T-helper 1 cell treated with Interleukin-12 subunit alpha and Interleukin-12 subunit beta and Interleukin-4 antibody, amounts not matched to agents 30 μg/mL and 1 μg/mL, for 36 hours (primary cell): ENCODE measurements at regions not wholly inside any gene's neighbourhood (a gene's known extent, or its start where the extent isn't known, plus 50 kb on each side); places are given as distances from the start of the nearest gene placed in this dataset.

Experiments used
- H3K27ac Mint-ChIP-seq: one replicate; pipeline ENCODE4 v1.8.0; 2021; ENCODE audit warnings: mild to moderate bottlenecking, mixed read lengths
- H3K27me3 Mint-ChIP-seq: one replicate; pipeline ENCODE4 v1.8.0; 2021; ENCODE audit warnings: low read depth, mixed read lengths
- H3K36me3 Mint-ChIP-seq: one replicate; pipeline ENCODE4 v1.8.0; 2021; ENCODE audit warnings: low read depth, mixed read lengths
- H3K4me1 Mint-ChIP-seq: one replicate; pipeline ENCODE4 v1.8.0; 2021; ENCODE audit warnings: low read depth, mixed read lengths
- H3K4me3 Mint-ChIP-seq: one replicate; pipeline ENCODE4 v1.8.0; 2021; ENCODE audit warnings: mild to moderate bottlenecking, moderate library complexity, mixed read lengths
- H3K9me3 Mint-ChIP-seq: one replicate; pipeline ENCODE4 v1.8.0; 2021; ENCODE audit warnings: mixed read lengths

DNA sequence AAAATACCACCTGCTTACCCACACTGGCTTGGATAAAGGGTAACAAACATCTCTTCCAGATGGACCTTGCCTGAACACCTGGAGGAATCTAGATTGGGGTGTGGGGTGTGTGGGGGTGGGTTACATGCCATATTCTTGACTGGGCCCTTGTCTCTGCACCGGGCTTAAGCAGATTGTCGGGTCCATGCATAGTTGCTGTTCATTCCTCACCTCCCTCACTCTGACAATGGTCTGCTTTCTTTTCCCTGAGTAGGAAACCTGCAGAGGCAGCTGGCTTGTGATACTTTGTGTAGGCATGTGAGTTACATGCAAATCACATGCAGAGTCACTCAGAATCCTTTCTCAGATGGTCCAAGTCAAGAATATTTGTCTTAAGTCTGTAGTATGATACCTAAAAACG is 112.8 kb upstream of the GLS start:
- H3K27me3 Mint-ChIP-seq: no peaks in the 10 kb centered on the region
- H3K9me3 Mint-ChIP-seq: no peaks in the 10 kb centered on the region
- no peak overlapping the region for H3K27ac Mint-ChIP-seq
- no peaks in the 10 kb centered on the region for H3K36me3 Mint-ChIP-seq
- peaks cover 10% of the 10 kb centered on the region for H3K4me1 Mint-ChIP-seq
- H3K4me3 Mint-ChIP-seq: no peak overlapping the region

DNA sequence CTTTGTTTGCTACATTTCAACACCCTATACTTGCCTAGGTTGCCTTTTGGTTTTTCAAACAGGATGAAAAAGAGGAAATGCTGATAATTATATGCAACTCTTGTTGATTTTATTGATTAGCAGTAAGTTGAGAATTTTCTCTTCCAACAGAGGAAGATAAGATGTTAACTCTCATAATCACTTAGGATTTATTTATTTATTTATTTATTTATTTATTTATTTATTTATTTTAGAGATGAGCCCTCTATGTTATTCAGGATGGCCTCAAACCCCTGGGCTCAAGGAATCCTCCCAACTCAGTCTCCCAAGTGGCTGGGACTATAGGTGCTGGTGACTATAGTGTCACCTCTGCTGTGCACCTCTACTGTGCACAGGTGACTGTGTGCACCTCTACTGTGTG is 111.4 kb upstream of the GLS start:
- Mint-ChIP-seq H3K4me3 (no peak overlapping the region), H3K27ac (no peak overlapping the region), H3K27me3 (no peaks in the 10 kb centered on the region), H3K9me3 (peaks cover 4% of the 10 kb centered on the region), H3K36me3 (no peaks in the 10 kb centered on the region), H3K4me1 (peaks cover 5% of the 10 kb centered on the region)

DNA sequence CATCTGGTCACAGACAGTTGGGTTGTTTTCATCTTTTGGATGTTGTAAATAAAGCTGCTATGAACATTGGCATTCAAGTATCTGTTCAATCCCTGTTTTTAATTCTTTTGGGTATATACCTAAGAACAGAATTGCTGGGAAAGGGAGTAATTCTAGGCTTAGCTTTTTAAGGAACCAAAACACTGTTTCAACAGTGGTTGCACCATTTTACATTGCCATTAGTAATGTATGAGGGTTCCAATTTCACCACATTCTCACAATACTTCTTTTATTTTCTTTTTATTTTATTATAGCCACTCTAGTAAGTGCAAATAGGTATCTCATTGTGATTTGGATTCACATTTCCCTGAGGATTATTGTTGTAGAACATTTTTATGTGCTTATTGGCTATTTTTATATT is 108.9 kb upstream of the GLS start:
- H3K4me1 Mint-ChIP-seq: no peaks in the 10 kb centered on the region
- peaks cover 4% of the 10 kb centered on the region for H3K36me3 Mint-ChIP-seq
- no peak overlapping the region for H3K4me3 Mint-ChIP-seq
- H3K9me3 Mint-ChIP-seq: peaks cover 11% of the 10 kb centered on the region
- H3K27me3 Mint-ChIP-seq: no peaks in the 10 kb centered on the region
- H3K27ac Mint-ChIP-seq: no peak overlapping the region

DNA sequence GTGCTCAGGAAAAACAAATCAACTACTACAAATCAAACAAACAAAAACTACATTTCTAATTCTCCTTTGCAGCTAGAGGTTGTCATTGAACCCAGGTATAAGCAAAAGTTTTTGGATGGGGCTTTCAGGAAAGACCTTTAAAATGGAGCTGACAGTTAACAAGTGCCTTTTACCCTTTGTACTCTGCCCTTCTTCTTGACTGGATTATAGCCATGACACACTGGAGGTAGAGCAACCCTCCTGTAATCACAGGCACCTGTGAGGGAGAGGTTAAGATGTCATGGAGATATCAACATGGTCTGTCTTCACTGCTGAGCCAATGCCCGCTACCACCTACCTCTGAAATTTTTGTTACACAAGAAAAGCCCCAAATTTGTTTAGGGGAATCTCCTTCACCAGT is 100.0 kb upstream of the GLS start:
- Mint-ChIP-seq H3K36me3 (no peaks in the 10 kb centered on the region), H3K27ac (no peak overlapping the region), H3K27me3 (no peaks in the 10 kb centered on the region), H3K4me3 (no peak overlapping the region), H3K4me1 (peaks cover 11% of the 10 kb centered on the region), H3K9me3 (peaks cover 3% of the 10 kb centered on the region)

DNA sequence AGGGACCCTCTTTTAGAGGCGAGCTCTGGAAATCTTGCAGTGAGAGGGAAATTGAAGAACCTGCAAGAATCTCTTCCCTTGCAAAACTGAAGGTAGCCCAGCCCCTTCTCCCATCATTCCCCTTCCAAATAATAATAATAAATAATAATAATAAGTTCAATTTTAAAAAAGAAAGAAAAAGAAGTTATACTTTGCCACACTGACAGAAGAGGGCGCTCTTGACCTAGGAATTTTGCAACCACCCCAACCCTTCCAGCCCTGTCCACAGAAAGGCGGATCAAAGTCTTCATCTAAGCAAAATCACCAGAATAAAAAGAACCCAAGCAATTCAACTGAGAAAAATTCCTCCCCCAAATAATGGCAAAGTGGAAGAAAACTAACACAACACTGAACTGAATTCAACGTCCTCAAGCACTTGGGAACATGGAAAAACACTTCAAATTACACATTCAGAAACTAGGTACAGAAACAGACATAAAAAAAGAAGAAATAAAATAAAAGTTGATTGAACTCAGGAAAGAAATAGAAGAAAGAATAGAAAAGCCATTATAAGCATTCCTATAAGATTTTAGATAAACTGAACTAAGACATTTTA is 98.9 kb upstream of the GLS start:
- H3K4me3 Mint-ChIP-seq: no peak overlapping the region
- H3K4me1 Mint-ChIP-seq: peaks cover 12% of the 10 kb centered on the region
- H3K9me3 Mint-ChIP-seq: peaks cover 3% of the 10 kb centered on the region
- H3K36me3 Mint-ChIP-seq: no peaks in the 10 kb centered on the region
- H3K27me3 Mint-ChIP-seq: no peaks in the 10 kb centered on the region
- H3K27ac Mint-ChIP-seq: no peak overlapping the region

DNA sequence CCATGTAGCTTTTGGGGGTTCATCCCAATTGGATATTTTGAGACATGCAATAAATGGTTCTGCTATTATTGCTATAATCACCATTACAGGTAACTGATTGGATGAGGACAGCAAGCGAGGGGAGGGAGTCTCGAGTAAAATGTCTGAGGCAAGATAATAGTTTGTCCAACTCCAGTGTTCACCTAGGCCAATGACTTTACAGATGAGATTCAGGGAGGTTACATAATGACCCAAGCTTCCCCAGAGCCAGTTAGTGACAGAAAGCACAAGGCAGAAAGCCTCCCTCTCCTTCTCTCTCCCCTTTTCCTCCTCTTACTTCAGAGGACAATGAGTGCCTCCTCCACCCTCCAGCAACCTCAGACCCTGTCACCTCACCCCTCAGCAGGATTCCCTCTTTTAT is 98.4 kb upstream of the GLS start:
- Mint-ChIP-seq H3K9me3 (peaks cover 3% of the 10 kb centered on the region), H3K4me1 (peaks cover 13% of the 10 kb centered on the region), H3K27ac (no peak overlapping the region), H3K27me3 (no peaks in the 10 kb centered on the region), H3K4me3 (no peak overlapping the region), H3K36me3 (no peaks in the 10 kb centered on the region)

DNA sequence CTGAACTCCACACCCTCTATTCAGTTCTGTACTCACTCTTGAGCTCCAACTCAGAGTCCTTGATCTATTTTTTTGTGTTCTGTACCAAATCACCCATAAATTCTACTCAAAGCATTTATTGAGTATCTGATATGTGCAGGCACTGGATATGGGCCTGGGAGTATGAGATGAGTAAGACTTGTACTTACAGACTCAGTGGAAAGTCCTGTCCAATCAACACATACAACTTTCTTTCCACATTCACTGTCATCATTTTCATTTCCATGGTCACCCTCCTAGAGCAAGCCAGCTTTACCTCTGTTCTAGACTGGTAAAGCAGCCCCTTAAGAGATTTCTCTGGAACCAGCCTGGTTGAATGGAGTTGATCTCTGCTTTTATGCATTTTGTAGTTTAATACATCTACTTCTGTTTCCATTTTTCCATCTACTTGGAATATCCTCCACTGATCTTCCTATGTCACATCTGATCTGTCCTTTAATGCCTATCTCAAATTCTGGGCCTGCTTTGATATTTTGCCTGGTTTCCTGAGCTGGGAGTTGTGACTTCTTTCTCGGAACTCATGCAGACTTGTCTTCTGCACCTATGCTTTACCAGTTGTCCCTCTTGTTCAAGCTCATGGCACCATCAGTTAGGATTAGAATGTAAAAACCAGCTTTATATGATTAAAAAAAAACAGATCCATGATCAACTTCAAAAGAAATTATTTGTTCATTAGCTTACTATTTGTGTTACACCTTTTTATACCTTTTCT is 96.9 kb upstream of the GLS start:
- Mint-ChIP-seq H3K9me3 (peaks cover 3% of the 10 kb centered on the region), H3K27ac (no peak overlapping the region), H3K36me3 (no peaks in the 10 kb centered on the region), H3K27me3 (no peaks in the 10 kb centered on the region), H3K4me1 (peaks cover 13% of the 10 kb centered on the region), H3K4me3 (no peak overlapping the region)

DNA sequence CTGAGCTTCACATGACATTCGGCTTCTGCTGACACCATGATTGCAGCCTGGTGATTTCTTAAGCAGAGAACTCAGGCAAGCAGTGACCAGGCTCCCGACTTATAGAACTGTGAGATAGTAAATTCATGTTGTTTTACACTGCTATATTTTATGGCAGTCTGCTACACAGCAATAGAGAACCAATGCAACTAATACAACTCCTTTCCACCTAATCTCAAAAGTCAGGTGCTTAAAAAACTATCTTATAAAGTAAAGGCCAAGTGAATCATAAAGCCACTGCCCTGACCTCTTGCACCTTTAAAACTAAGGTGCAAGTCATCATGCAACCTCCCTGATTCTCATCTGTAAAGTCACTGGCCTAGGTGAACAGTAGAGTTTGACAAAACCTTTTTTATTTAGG is 95.3 kb upstream of the GLS start:
- Mint-ChIP-seq H3K4me3 (no peak overlapping the region), H3K4me1 (peaks cover 17% of the 10 kb centered on the region), H3K9me3 (peaks cover 3% of the 10 kb centered on the region), H3K36me3 (no peaks in the 10 kb centered on the region), H3K27me3 (no peaks in the 10 kb centered on the region), H3K27ac (no peak overlapping the region)

DNA sequence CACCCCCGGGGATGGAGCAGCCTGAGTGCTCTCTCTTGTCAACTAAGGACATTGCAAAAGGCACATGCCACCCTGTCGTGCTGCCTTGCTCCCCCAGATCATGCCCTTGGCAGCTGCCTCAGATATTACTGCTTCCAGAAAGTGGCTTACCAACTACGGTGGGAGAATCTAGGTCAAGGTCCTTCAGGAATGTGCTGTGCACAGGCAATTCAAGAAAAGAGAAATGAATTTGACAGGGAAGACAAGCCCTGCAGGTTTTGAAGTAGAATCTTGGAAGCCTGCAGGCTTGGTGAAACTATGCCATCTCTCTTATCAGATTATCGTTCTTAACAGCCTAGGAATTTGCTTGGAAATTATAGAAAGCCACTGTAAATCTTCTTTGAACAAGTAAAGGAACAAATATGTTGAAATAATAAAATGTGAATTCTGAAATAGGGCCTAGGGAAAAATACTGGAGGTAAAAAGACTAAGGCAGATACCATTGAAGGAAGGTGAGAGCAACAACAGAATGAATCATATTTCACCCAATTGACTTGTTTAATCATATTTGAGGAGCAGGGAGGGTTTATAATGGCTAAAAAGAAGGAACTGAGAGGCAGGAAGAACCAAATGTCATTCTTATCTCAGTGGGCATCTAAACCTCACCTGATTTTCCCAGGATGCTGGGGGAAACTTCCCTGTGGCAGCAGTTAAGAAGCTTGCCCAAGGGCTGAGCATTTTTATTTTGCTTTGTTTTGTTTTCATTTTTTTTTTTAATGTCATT is 94.0 kb upstream of the GLS start:
- peaks cover 16% of the 10 kb centered on the region for H3K4me1 Mint-ChIP-seq
- no peaks in the 10 kb centered on the region for H3K27me3 Mint-ChIP-seq
- H3K27ac Mint-ChIP-seq: no peak overlapping the region
- H3K36me3 Mint-ChIP-seq: no peaks in the 10 kb centered on the region
- peaks cover 3% of the 10 kb centered on the region for H3K9me3 Mint-ChIP-seq
- no peak overlapping the region for H3K4me3 Mint-ChIP-seq

DNA sequence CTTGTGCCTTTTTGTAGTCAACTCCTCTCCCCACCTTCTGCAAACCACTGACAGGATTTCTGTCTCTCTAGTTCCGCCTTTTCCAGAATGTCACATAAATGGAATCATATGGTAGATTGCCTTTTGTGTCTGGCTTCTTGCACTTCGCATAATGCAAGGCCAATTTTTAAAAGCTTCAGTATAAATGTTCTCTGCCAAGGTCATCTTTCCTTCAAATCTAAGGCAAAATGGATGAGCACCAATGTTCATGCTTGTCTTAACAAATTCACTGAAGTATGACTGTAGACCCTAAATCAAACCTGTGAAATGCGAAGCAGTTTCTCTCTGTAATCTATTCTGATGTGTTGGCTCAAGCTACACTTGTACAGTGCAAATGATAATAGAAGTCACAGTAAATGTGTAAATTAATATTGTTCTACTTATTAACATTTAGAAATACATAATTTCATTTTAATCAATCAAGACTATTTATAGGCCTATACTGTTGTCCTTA is 92.8 kb upstream of the GLS start:
- H3K4me3 Mint-ChIP-seq: no peak overlapping the region
- peaks cover 18% of the 10 kb centered on the region for H3K4me1 Mint-ChIP-seq
- no peaks in the 10 kb centered on the region for H3K36me3 Mint-ChIP-seq
- H3K27ac Mint-ChIP-seq: no peak overlapping the region
- H3K27me3 Mint-ChIP-seq: no peaks in the 10 kb centered on the region
- peaks cover 3% of the 10 kb centered on the region for H3K9me3 Mint-ChIP-seq

DNA sequence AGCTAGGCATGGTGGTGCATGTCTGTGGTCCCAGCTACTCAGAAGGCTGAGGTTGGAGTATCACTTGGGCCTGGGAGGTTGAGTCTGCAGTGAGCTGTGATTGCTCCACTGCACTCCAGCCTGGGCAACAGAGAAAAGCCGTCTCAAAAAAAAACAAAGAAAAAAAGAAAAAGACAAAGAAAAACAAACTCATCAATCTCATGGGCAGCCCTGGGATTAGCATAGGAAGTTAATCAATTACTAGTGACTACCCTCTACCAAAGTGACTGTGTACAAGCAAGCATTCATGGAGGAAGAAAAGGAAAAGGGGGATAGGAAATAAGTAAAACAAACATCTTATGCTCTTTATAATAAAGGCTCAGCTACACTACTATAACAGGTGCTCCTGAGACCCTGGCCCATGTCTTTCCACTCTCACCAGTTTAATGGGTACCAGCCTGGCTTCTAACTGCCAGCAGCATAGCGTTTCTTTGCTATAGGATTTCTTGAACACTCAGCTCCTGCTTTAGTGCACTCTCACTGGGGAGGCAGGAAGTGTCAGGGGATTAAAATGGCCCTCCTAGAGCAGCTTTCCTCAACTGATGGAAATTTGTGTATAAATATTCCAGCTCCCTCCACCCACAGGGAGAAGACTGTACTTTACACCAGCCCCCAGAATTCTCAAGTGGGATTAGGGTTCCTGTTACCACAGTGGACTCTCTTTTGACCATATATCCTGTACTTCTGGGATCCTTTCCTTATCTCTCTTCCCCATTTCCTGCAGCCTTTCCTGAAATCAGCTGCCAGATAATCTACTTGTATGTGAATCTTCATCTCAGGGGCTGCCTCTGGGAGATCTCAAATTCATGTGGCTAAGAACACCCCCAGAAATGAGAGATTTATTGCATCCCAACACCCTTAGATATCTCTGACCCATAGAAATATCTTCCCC is 91.3 kb upstream of the GLS start:
- no peaks in the 10 kb centered on the region for H3K9me3 Mint-ChIP-seq
- peaks cover 23% of the 10 kb centered on the region for H3K4me1 Mint-ChIP-seq
- no peaks in the 10 kb centered on the region for H3K36me3 Mint-ChIP-seq
- H3K4me3 Mint-ChIP-seq: no peak overlapping the region
- no peaks in the 10 kb centered on the region for H3K27me3 Mint-ChIP-seq
- no peak overlapping the region for H3K27ac Mint-ChIP-seq

DNA sequence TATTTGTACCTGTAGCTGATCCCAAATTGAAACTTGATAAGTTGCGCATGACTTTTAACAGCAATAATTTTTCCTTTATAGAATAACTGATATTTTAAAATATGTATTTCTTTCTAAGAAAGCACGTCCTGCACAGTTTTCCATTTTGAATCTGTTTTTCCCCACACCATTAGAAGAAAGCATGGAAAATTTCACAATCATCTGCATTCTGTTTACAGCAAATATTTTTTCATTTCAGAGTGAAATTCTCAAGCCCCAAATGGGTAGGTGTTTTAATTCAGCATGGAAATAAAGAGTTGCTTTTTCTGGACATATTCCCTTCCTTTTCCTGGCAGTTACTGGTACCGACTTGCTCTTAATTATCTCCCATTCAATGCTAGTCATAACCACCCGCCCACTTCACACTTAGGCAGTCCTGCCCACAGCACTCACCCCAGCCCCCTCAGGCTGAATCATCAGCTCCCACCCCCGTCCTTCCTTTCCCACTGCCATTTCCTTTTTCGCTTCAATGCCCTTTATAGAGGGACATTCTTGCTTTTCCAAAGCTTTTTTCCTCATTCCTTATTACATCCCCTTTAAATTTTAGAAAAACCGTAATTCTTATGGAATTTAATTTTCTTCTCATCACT is 89.2 kb upstream of the GLS start:
- Mint-ChIP-seq H3K36me3 (no peaks in the 10 kb centered on the region), H3K27ac (peak overlapping the region; percentile 39), H3K4me3 (peak overlapping the region; percentile 50), H3K27me3 (no peaks in the 10 kb centered on the region), H3K9me3 (no peaks in the 10 kb centered on the region), H3K4me1 (peaks cover 26% of the 10 kb centered on the region)

DNA sequence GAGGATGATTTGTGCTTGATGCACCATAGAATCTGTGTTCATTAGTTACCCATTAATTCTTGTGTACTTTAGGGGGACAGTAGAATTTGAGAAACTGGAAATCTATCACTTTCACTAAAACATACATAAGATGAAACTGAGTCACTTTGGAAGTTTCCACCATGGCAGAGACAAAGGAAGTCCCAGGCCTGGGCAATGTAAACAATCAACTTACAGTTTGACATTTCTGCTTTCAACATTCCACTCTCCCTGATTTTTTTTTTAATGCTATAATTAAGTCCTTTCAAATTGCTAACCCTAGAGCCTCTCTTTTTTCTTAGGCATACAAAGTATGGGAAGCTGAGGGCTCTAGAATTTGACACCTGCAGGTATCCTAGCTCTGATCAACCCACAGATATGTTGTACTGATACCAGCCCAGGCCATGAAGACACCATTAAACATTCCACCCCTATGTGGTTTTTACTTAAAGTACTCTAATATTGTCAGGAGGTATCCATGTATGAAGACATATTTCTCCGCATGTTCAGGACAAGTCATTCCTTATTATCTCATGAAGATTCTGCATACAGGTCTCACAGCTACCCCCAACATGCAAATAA is 88.5 kb upstream of the GLS start:
- H3K9me3 Mint-ChIP-seq: no peaks in the 10 kb centered on the region
- no peaks in the 10 kb centered on the region for H3K27me3 Mint-ChIP-seq
- H3K4me3 Mint-ChIP-seq: peak overlapping the region; percentile 50
- H3K27ac Mint-ChIP-seq: peak overlapping the region; percentile 39
- H3K4me1 Mint-ChIP-seq: peaks cover 24% of the 10 kb centered on the region
- no peaks in the 10 kb centered on the region for H3K36me3 Mint-ChIP-seq
